ENCODE measurements at regions not wholly inside any gene's neighbourhood (a gene's known extent, or its start where the extent isn't known, plus 50 kb on each side); places are given as distances from the start of the nearest gene placed in this dataset.

- intact Hi-C loops (cut with DNase I), result no loop called here
- Histone ChIP-seq H3K4me3 (replicated peaks in 1 of 3) (no peak overlapping the region), H3K27me3 (no peaks in the 10 kb centered on the region), H3K27ac (no peak overlapping the region), H3K4me1 (peaks cover 20 to 33% of the 10 kb centered on the region in 2 donors), H3K36me3 (no peaks in the 10 kb centered on the region), H3K9me3 (no peaks in the 10 kb centered on the region)
- TF ChIP-seq POLR2A (IDR thresholded peaks at IDR 0.05), result no peak
- no peak for TF ChIP-seq CTCF (IDR thresholded peaks at IDR 0.05)
- no peak for DNase-seq
- 60 to 61% methylated on average over 4 of the region's 4 CpGs for WGBS, 2 donors
These were observed 54.9 kb upstream of the PCDH8 start for GRCh38 chr13:52903320-52903719.

GRCh38 chr13:52899206-52899605, 50.8 kb upstream of the PCDH8 start:
- WGBS, 2 donors, result 100% methylated on average over 4 to 5 of the region's 5 CpGs
- no peak overlapping the region for H3K27ac ChIP-seq
- no peaks in the 10 kb centered on the region for H3K27me3 ChIP-seq
- peaks cover 10 to 13% of the 10 kb centered on the region in 2 donors for H3K4me1 ChIP-seq
- no peaks in the 10 kb centered on the region for H3K9me3 ChIP-seq
- TF ChIP-seq POLR2A (IDR thresholded peaks at IDR 0.05), result no peak
- TF ChIP-seq CTCF (IDR thresholded peaks at IDR 0.05), result no peak
- intact Hi-C loops (cut with DNase I), result no loop called here
- H3K4me3 ChIP-seq (replicated peaks in 1 of 3), result no peak overlapping the region
- DNase-seq, result no peak
- no peaks in the 10 kb centered on the region for H3K36me3 ChIP-seq
